Stimulated activated CD4-positive, alpha-beta T cell treated with anti-CD3 and anti-CD28 coated beads, TNF-alpha, amount 100 ng/mL, for 4 hours (primary cell): ENCODE measurements at regions not wholly inside any gene's neighbourhood (a gene's known extent, or its start where the extent isn't known, plus 50 kb on each side); places are given as distances from the start of the nearest gene placed in this dataset.

Experiments
- DNase-seq, 3 experiments: peaks; one replicate each; pipeline ENCODE4 v3.0.0-alpha.2; 2020; ENCODE audit warnings: low read depth in 3 of 3

DNA sequence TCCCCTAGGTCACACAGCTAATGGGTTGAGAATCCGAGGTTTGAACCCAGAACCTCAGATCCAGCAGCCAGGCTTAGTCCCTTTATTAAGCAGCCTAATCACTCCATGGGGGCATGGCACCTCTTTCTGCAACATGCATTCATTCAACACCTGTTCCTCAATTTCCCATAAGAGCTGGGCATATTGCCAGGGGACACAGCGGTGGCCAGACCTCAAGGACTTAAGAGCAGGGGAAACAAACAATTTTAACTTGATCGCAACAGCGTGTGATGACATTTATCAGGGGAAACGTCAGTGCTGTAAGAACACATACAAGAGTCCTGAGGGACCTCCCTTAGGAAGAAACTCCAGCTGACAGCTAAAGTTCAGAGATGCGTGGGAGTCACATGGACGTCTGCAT lies 267.4 kb upstream of the CDH4 start:
- no peak for DNase-seq

DNA sequence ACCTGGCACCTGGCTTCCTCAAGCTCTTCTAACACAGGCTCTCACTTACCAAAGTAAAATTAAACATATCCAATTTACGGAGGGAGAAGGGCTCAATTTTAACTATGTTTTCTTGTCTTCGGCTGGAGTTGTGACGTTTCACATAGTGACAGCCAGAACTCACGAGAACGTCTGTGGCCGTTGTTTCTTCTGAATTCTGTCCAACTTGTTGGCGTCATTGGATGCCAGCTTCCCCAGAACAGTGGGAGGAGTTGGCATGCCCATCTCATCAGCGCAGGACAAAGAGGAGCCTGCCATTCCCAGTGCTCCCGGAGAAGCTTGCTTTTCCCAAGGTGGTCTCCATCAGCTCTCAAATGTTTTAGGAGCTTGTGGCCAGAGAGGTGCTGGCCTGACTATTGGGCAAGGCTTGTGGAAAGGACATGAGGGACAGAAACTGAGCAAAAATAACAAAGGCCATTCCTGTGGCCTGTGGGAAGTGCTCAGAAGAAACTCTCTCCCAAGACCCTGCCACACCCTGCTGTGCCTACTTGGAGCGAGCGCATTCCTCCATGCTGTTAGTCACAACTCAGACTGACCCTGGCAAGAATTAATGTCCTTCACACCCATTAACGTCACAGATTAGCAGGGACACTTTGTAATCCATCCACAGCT lies 265.4 kb upstream of the CDH4 start:
- no peak for DNase-seq

DNA sequence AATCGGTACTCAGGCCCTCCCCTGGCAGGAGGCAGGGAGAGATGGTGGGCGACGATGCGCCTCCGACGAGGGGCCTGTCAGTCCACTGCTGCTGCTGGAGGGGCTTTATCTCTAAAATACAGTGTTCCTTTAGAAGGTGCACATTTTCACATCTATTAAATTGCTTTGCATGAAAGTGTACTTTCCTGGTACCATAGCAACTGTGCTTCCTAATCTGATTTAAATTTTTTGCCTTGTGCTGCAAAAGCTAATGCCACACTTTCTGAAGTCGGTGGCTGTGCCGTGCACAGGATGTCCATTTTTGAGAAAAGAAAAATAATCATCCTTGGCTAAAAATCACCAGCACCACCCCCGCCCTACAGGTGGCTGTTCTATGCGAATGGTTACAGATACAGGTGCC lies 262.0 kb upstream of the CDH4 start:
- no peak for DNase-seq

DNA sequence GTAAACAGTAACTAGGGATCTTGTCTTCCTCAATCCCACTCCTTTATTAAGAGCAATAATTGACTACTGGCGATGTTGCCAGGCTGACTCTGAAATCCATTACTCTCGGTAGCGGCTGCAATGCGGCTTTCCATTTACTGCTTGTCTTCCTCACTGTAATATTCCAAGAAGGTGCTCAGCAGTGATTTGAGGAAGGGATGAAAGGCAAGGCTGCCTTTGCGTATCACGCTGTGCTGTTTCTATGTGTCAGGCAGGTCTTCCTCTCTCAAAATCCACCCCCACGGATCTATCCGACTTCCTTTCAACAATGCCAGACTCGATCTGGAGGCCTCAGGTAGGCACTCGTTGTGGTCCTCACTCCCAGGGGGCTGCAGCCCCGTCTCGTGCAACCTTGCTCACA lies 261.4 kb upstream of the CDH4 start:
- no peak for DNase-seq

DNA sequence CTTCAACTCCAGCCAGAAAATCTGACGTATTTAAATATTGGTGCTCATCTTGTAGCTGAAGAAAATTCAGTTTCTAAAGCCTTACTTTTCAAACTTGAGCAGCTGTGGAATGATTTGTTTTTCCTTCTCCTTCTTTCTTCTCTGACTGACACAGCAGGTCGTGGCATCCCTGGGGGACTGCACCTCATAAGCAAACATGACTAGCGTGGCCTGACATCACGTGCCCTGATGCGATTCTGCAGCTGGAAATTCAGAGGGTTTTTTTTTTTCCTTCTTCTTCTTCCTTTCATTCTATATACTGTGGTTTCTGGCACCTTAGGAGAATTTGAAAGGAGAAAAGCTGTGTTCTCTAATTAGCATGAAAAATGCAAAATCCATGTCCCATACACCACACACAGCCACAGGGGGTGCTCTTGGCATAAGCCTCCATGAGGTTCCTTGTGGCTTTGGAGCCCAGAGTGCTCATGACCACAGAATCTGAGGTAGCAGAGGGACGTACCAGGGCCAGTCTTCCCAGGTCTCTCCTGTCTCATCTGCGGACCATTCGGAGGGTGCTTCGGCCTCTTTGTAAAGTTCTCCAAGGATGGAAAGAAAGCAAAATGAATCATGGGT lies 258.5 kb upstream of the CDH4 start:
- DNase-seq, result no peak

DNA sequence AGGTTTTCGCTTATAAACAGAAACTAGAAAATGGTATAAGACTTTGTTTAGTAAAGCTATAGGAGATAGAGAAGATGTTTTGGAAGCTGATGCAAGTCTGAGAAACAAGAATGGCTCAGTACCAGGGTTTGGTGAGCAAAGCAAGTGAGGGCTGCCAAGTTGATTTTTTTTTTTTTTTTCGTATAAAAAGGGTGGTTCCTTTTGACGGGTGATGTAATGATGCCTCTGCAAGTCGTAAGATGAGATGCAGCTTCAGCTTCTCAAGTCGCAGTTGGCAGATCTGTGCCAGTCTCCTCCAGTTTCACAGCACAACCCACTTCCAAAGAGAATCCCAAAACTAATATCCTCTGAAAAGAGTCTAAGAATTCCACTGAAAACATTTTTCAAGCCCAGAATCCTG lies 252.8 kb upstream of the CDH4 start:
- no peak for DNase-seq

DNA sequence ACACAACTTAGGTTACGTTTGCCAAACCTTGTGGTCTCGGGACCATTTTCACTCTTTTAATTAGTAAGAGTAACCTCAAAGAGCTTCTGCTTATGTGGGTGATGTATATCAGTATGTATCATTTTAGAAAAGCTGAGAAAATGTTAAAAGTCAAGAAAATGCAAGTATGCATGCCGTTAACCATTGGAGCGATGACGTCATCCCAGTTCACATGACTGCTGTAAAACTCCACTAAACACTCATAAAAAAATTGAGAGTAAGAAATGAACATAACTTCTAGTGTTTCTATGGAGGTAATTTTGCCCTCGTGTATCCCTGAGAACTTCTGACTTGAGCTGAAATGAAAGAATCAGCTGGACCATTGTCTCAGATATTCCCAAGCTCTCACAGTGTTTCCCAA lies 250.0 kb upstream of the CDH4 start:
- no peak for DNase-seq

DNA sequence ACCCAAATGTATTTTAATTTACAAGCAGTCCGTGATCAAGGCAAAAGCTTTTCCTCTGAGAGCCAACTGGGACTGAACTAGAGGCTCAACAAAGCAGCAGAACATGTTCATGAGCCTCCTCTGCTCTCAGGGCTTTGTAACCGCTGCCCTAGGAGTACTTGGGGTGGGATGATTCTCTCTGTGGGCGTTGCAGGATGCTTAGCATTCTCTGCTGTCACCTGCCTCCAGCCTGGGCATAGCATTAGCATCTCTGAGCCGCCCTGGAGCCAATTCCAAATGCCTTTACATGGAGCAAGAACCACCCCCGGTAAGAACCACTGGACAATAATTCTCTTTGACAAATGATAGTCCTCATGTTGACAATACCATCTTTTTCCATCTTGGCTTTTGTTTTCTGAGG lies 237.6 kb upstream of the CDH4 start:
- DNase-seq, result no peak

DNA sequence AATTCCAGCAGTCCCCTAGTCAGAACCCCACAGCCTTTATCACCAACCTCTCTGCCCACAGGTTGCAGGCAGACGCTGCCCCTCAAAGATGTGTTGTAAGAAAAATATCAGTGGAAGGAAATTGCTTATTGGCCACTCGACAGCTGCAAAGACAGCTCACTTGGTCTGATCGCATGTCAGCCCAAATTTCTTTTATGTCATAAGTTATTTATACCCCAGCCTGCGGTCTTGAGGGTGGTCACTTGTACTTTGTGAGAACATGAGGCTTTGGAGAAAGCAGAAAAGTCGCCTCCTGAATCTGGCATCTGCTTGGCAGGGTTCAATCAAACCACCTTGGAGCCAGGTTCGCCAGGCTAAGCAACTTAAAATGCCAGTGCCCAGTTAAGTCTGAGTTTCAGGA lies 236.5 kb upstream of the CDH4 start:
- DNase-seq, result no peak

DNA sequence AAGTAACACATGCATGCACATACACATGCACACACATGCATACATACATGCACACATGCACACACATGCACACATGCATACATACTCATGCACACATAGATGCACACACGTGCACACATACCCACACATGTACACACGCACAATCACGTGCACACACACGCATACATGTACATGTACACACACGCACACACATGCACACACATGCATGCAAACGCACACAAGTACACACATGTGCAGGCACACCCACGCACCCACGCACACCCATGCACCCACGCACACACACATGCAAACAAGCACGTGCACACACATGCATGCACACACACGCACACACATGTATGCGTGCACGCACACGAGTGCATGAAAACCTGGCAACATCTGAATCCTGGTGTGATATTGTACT lies 232.7 kb upstream of the CDH4 start:
- DNase-seq, result no peak

DNA sequence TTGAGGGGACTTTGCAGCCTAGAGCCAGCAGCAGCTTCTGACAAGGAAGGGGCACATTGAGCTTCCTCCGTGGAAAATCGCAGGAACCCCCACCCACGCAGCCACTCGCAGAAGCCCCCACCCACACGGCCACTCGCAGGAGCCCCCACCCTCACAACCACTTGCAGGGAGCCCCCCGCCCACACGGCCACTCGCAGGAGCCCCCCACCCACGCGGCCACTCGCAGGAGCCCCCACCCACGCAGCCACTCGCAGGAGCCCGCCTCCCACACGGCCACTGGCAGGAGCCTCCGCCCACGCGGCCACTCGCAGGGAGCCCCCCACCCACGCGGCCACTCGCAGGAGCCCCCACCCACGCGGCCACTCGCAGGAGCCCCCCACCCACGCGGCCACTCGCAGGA lies 228.4 kb upstream of the CDH4 start:
- peak in 1 of 3 experiments; percentile 12 for DNase-seq

DNA sequence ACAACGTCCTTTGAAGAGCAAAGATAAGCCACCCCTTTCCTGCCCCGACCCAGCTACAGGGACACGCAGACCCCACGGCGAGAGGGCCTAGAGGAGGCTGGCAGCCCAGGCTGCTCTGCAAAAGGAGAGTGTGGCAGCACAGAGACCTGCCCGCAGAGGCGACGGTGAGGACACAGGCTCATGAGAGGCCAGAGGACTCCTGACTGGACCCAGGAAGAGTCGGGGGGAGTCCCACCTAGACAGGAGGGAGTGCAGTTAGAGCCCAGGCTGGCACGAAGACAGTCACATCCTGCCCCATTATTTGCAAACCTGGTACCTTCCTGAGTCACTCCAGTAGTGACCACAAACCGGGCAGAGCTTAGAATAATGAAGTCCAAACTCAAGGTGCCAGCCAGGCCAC lies 227.7 kb upstream of the CDH4 start:
- no peak for DNase-seq

DNA sequence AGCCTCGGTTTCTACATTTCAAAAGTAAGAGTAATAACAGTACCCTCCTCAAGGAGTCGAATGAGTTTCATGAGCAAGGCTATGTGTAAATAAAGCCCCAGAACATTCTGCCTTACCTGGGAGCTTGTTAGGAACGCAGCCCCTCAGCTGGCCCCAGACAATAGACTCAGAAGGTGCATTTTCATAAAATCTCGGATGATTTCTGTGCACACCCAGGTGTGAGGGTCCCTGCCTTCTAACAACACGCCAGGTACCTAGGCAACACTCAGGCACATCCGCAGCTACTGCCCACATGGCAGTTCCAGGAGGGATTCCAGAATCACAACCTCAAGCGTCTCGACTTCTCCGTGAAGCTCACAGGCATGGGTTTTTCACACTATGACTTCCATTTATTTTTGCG lies 226.5 kb upstream of the CDH4 start:
- no peak for DNase-seq

DNA sequence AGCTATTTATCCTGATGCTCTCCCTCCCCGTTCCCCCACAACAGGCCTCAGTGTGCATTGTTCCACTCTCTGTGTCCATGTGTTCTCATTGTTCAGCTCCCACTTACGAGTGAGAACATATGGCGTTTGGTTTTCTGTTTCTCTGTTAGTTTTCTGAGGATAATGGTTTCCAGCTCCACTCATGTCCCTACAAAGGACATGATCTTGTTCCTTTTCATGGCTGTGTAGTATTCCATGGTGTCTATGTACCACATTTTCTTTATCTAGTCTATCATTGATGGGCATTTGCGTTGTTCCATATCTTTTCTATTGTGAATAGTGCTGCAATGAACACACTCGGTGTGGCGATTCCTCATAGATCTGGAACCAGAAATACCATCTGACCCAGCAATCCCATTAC lies 225.9 kb upstream of the CDH4 start:
- DNase-seq, result no peak

DNA sequence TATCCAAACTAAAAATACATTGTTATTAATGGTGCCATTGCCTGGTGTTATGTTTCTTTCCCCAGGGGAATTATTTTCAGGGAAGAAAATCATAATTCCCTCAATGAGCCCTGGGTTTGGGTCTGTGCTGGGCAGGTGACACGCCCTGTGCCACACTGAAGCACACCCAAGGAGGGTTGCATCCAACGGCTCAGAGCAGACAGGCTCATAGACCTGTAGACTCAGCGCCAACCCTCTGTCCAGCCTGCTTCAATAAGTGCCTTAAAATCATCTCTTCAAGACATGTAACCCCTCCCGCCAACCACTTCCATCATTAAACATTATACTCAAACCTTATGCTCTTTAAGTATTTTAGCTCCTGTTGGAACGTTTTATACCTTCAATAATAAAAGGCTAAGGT lies 225.3 kb upstream of the CDH4 start:
- no peak for DNase-seq

DNA sequence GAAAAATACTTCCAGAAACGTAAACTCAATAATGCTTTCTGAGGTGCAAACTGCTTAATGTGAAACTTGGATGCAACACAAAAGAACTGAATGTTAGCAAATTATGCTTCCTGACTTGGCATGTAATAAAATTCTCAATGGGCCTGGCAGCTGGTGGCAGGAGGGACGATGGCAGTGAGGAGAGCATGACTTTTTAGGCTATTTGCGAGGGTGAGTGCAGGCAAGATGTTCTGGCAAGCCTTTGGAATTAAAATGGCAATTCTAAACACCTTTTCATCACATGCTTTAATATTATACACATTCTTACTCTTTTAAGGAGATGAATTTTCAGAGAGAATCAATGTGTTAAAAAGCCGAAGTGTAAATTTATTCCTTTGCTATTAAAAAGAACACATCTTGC lies 224.8 kb upstream of the CDH4 start:
- DNase-seq, result no peak

DNA sequence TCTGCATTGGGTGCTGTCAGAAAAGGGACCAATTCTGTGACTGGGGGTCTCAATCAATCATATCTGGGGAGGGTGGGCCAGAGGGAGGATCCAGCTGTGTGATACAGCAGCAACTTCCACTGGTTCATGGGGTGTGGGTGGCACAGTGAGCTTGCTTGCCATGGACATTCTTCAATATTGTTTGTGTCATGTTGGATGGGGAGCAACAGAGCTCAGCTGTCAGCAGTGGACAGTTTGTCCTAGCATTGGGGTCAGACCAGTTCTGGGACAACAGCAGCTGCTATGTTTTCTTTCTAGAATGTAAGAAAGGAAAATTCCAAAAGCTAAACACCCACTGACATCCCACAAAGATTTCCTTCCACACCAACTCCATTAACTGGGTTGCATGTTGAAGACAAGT lies 221.9 kb upstream of the CDH4 start:
- no peak for DNase-seq

DNA sequence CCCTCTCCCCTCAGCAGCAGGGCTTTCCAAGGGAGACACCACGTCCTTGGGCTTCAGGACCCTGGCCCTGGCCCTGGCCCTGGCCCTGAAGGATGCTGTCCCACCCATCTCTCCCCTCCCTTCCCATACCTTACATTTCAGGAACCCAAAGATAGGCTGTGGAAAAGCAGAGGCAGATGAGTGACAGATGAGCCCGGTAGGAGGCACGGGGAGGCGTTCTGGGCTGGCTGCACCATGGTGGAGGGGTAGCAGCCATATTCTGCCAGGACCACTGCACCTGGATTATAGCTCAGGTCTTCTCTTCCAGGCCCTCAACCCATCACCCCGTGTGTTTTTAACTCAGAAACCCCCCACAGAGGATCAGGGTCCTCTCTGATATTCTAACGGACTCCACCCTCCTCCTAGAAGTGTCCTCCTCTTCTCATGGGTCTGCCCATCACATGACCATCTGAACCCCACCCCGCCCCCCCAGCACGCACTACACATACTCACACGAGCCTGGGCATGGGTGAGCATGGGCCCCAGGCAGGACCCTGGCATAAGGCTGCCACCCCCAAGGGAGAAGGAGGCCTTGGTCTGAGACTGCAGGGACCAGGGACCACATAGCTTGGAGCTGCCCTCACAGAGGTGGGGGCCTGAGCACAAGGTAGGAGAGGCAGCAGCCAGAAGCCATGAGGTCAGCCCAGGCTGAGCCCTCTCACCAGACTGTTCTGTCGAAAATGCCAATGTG lies 220.8 kb upstream of the CDH4 start:
- DNase-seq, result no peak

DNA sequence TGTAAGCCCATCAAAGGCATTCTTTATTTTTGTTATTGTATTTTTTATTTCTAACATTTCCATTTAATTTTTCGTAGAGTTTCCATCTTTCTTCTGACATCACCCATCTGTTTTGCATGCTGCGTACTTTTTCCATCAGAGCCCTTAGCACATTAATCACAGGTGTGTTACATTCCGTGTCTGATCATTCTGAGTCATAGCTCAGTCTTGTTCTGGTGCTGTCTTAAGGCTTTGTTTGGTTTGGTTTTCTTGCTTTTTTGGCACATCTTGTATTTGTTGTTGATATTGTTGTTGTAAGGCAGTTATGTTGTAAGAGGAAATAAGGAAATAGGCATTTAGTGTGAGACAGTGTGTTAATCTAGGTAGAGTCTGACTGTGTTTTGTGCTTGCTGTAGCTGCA lies 214.6 kb upstream of the CDH4 start:
- DNase-seq, result no peak

DNA sequence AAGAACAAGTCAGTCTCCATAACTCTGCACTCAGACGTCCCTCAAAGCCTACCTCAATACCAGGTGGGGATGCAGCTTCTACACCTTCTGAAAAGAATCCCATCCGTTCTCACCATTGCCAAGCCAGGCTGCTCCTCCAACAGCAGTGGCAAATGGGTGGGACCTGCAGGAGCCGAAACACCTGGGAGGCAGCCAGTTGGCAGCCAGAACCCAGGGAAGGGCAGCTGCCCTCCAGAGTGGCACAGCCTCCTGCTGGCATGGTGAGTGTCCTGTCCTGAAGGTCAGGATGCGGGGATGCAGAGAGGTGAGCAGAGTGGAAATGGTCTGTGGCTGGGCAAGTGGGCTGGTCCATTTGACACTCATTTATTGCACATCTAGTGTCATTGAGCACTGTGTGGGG lies 210.6 kb upstream of the CDH4 start:
- DNase-seq, result no peak

DNA sequence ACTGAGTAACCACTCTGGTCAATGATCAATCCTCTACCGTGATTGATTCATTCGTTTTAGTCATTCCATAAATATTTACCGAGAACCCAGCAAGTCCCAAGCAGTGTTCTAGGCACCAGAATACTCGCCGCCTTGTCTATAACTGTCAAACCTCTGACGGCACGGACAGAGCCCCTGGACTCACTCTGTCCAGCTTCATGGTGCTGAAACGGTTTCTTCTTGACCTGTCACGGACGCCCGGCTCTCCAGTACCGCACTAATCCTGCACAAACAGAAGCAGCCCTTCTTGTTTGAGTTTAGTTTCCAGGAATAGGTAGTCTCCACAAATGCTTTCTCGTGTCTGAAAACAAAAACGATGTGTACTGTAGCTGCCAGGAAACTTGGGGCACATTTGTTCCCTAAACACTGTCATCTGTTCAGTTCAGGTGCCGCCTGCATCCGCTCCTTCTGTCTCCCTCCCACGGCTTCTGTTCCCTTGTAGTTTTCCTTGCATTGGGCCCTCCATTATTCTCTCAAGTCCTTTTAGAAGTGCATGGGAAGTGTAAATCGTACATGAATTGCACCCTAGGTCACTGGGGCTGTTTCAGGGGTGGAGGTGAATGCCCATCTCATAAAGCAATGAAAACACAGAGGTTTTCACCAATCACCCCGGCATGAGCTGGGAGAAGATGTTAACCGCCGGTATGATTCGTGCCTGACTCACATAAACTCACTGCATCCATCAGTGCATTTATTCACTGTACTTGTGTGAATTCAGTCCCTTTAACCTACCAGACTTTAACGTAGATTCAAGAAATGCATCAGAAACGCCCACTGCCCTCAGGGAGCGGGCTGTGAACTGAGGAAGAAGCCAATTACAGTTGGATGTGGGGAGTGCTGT lies 209.3 kb upstream of the CDH4 start:
- no peak for DNase-seq

DNA sequence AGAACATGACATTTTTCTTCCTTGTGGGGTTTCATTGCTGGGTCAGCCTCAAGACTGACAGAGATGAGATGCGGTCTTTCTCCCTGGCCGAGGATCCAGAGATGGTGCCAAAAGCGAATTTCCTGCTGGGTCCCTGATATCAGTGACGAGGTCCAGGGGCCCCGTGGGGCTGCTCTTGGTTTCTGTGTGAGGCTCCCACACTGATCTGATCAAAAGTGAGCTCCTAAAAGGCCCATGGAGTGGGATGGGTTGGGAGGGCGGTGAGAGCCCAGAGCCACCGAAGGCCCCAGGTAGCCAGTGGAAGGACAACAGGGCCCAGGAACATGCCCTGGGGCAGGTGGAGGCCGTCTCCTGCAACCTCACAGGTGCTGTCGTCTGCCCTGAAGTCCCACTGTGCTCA lies 208.4 kb upstream of the CDH4 start:
- no peak for DNase-seq

DNA sequence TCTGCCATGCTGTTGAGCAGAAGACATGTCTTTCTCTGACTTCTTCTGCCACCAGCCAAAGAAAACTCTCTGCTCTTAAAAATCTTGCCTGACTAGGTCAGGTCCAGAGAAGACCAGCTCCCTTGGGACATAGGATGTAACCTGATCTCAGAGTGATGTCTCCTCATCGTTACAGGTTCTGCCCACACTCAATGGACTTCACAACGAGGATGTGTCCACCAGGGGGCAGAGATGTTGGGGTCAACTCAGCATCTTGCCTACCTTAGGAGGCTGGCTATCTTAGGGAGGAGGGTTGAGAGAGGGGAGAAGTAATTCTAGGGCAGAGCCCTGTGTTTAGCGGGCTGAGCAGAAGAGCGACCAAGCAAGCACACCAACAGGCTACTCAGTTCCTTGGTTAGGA lies 207.6 kb upstream of the CDH4 start:
- no peak for DNase-seq
